Spleen (tissue), 11 donors: ENCODE measurements at regions not wholly inside any gene's neighbourhood (a gene's known extent, or its start where the extent isn't known, plus 50 kb on each side); places are given as distances from the start of the nearest gene placed in this dataset.

Source experiments
- DNase-seq: peaks from one replicate; pipeline ENCODE4 v3.0.0-alpha.2; 2020
- H3K27ac ChIP-seq, 8 donors: fragments of 200-600 bp; sonication (generic) in 7 of 8; 1 replicate in 4 of 8; 2 replicates in 4 of 8; pipeline versions ENCODE4 v1.5.0 to v1.8.0; 2016 to 2021; ENCODE audit warnings: inconsistent platforms in 4 of 8, mild to moderate bottlenecking in 4 of 8, moderate library complexity in 1 of 8
- H3K27me3 ChIP-seq, 7 donors: fragments of 200-600 bp; sonication (generic) in 6 of 7; replicated peaks in 1 of 7; 1 replicate in 4 of 7; 2 replicates in 3 of 7; pipeline versions ENCODE4 v1.5.0 to v1.8.0; 2016 to 2021; ENCODE audit warnings: inconsistent platforms in 3 of 7, mild to moderate bottlenecking in 1 of 7
- H3K36me3 ChIP-seq, 6 donors: fragments of 200-600 bp; sonication (generic) in 5 of 6; 1 replicate in 4 of 6; 2 replicates in 2 of 6; pipeline versions ENCODE4 v1.5.0 to v1.8.0; 2016 to 2021; ENCODE audit warnings: inconsistent platforms in 2 of 6
- H3K4me1 ChIP-seq, 6 donors: fragments of 200-600 bp; sonication (generic) in 5 of 6; 1 replicate in 3 of 6; 2 replicates in 3 of 6; pipeline versions ENCODE4 v1.5.0 to v1.8.0; 2016 to 2021; ENCODE audit warnings: inconsistent platforms in 3 of 6
- H3K4me3 ChIP-seq, 8 donors: fragments of 200-600 bp; sonication (generic) in 7 of 8; 1 replicate in 4 of 8; 2 replicates in 4 of 8; pipeline versions ENCODE4 v1.5.0 to v1.8.0; 2016 to 2021; ENCODE audit warnings: inconsistent platforms in 4 of 8, mild to moderate bottlenecking in 4 of 8, moderate library complexity in 2 of 8
- H3K9me3 ChIP-seq, 8 donors: fragments of 200-600 bp; sonication (generic) in 7 of 8; 1 replicate in 4 of 8; 2 replicates in 4 of 8; pipeline versions ENCODE4 v1.5.0 to v1.8.0; 2016 to 2021; ENCODE audit warnings: inconsistent platforms in 4 of 8
- CTCF ChIP-seq, 11 experiments: fragments of 200-600 bp in 7 of 11; fragments of 450-650 bp in 4 of 11; sonication (generic) in 4 of 11; IDR thresholded peaks in 8 of 11; conservative IDR thresholded peaks in 3 of 11; 1 replicate in 7 of 11; 2 replicates in 4 of 11; pipeline versions ENCODE4 v1.4.0 to v1.8.0; 2016 to 2021; ENCODE audit warnings: antibody characterized with exemption in 11 of 11, inconsistent platforms in 4 of 11, mild to moderate bottlenecking in 1 of 11
- POLR2A ChIP-seq, 3 donors: fragments of 450-650 bp; IDR thresholded peaks; one replicate each; pipeline ENCODE4 v1.5.1; 2017; ENCODE audit warnings: antibody characterized with exemption in 3 of 3, mild to moderate bottlenecking in 1 of 3
- POLR2AphosphoS5 ChIP-seq, 3 donors: sonication (generic); formaldehyde crosslinking; IDR thresholded peaks; one replicate each; pipeline ENCODE4 v1.5.1; 2017; ENCODE audit warnings: antibody characterized with exemption in 3 of 3
- WGBS, 5 donors: extraction: QIAGEN DNeasy Blood & Tissue Kit in 3 of 5; methylation state at CpG; one replicate each; pipeline versions ENCODE4 v1.1.5 to v1.1.7; 2013 to 2018; 5-methylcytosine and 5-hydroxymethylcytosine counted together
- intact Hi-C: fragments of 100-400 bp; cut with DNase I; formaldehyde crosslinking; loops from one replicate; pipeline ENCODE4 v1.15.0; 2023; ENCODE audit warnings: low total_unique reads
- donor health status: healthy with polysubstance abuse.
- donor health status: DM: no; HTN: no; CAD: no; lungs with moderate emphysema.
- donor health status: DM: no; HTN: no; CAD: no.
- donor health status: Bipolar disorder and iron deficiency.
- donor health status: healthy.
- donor health status: DM: no; HTN: no; CAD: no.
- donor health status: DM: yes; HTN: yes; CAD: no.

GRCh38 chr10:131688304-131688703 lies 212.5 kb upstream of the PPP2R2D start:
- no peak for DNase-seq
- WGBS, 5 donors, result 40 to 97% (median 89%) methylated on average over 1 of the region's 1 CpG
- no peaks in the 10 kb centered on the region for H3K4me1 ChIP-seq
- H3K27ac ChIP-seq, result no peak overlapping the region
- H3K4me3 ChIP-seq, result no peak overlapping the region
- no peaks in the 10 kb centered on the region for H3K9me3 ChIP-seq
- TF ChIP-seq POLR2AphosphoS5 (IDR thresholded peaks at IDR 0.05) (no peak), CTCF (IDR thresholded peaks at IDR 0.05 in 8 of 11, conservative IDR thresholded peaks at IDR 0.05 in 3 of 11) (no peak), POLR2A (IDR thresholded peaks at IDR 0.05) (no peak)
- H3K36me3 ChIP-seq, result no peaks in the 10 kb centered on the region
- peaks cover 0 to 33% (median 0%) of the 10 kb centered on the region in 7 donors for H3K27me3 ChIP-seq
- intact Hi-C loops, result no loop called here

GRCh38 chr10:131689016-131689415 lies 211.8 kb upstream of the PPP2R2D start:
- Histone ChIP-seq H3K9me3 (no peaks in the 10 kb centered on the region), H3K36me3 (no peaks in the 10 kb centered on the region), H3K27me3 (peaks cover 0 to 33% (median 0%) of the 10 kb centered on the region in 7 donors), H3K4me3 (no peak overlapping the region), H3K4me1 (no peaks in the 10 kb centered on the region), H3K27ac (no peak overlapping the region)
- WGBS, 5 donors, result 53 to 66% (median 59%) methylated on average over 12 to 14 of the region's 14 CpGs
- no peak for TF ChIP-seq POLR2A (IDR thresholded peaks at IDR 0.05)
- TF ChIP-seq CTCF (IDR thresholded peaks at IDR 0.05 in 8 of 11, conservative IDR thresholded peaks at IDR 0.05 in 3 of 11), result no peak
- TF ChIP-seq POLR2AphosphoS5 (IDR thresholded peaks at IDR 0.05), result no peak
- intact Hi-C loops, result no loop called here
- DNase-seq, result peak; percentile 69

- Histone ChIP-seq H3K4me3 (no peak overlapping the region), H3K27ac (no peak overlapping the region), H3K27me3 (peaks cover 0 to 37% (median 0%) of the 10 kb centered on the region in 7 donors), H3K9me3 (no peaks in the 10 kb centered on the region), H3K36me3 (no peaks in the 10 kb centered on the region), H3K4me1 (no peaks in the 10 kb centered on the region)
- intact Hi-C loops, result no loop called here
- TF ChIP-seq CTCF (IDR thresholded peaks at IDR 0.05 in 8 of 11, conservative IDR thresholded peaks at IDR 0.05 in 3 of 11), result no peak
- no peak for TF ChIP-seq POLR2AphosphoS5 (IDR thresholded peaks at IDR 0.05)
- no peak for TF ChIP-seq POLR2A (IDR thresholded peaks at IDR 0.05)
- peak; percentile 67 for DNase-seq
- WGBS, 5 donors, result 82 to 89% (median 88%) methylated on average over 20 of the region's 20 CpGs
Measured at GRCh38 chr10:131689486-131689885, 211.3 kb upstream of the PPP2R2D start.

GRCh38 chr10:131689954-131690757 lies 210.7 kb upstream of the PPP2R2D start:
- peak; percentile 51 for DNase-seq
- WGBS, 5 donors, result 82 to 88% (median 88%) methylated on average over 15 of the region's 15 CpGs
- Histone ChIP-seq H3K9me3 (no peaks in the 10 kb centered on the region), H3K4me3 (no peak overlapping the region), H3K36me3 (no peaks in the 10 kb centered on the region), H3K4me1 (no peaks in the 10 kb centered on the region), H3K27ac (no peak overlapping the region), H3K27me3 (peaks cover 0 to 39% (median 0%) of the 10 kb centered on the region in 7 donors)
- intact Hi-C loops, result no loop called here
- TF ChIP-seq CTCF (IDR thresholded peaks at IDR 0.05 in 8 of 11, conservative IDR thresholded peaks at IDR 0.05 in 3 of 11) (no peak), POLR2AphosphoS5 (IDR thresholded peaks at IDR 0.05) (no peak), POLR2A (IDR thresholded peaks at IDR 0.05) (no peak)
